Mesothelial cell of epicardium (in vitro differentiated cells): ENCODE measurements at regions not wholly inside any gene's neighbourhood (a gene's known extent, or its start where the extent isn't known, plus 50 kb on each side); places are given as distances from the start of the nearest gene placed in this dataset.

ENCODE experiments used
- DNase-seq, 2 experiments: peaks; one replicate each; pipeline ENCODE4 v3.0.0; 2021; ENCODE audit warnings: low spot score in 2 of 2; ENCODE audit not compliant: unreplicated experiment in 2 of 2
- H3K27ac Mint-ChIP-seq: 2 replicates; pipeline ENCODE4 v1.8.0; 2021; ENCODE audit warnings: mixed read lengths
- H3K27me3 Mint-ChIP-seq: 2 replicates; pipeline ENCODE4 v1.8.0; 2021; ENCODE audit warnings: low read depth, mixed read lengths
- H3K36me3 Mint-ChIP-seq: 2 replicates; pipeline ENCODE4 v1.8.0; 2021; ENCODE audit warnings: mixed read lengths
- H3K4me1 Mint-ChIP-seq: 2 replicates; pipeline ENCODE4 v1.8.0; 2021; ENCODE audit warnings: mixed read lengths
- H3K4me3 Mint-ChIP-seq: 2 replicates; pipeline ENCODE4 v1.8.0; 2021; ENCODE audit warnings: mild to moderate bottlenecking, moderate library complexity, mixed read lengths
- H3K9me3 Mint-ChIP-seq: 2 replicates; pipeline ENCODE4 v1.8.0; 2021; ENCODE audit warnings: mixed read lengths
- TF ChIP-seq, protein P1 (sequence below): fragments of 200-600 bp; sonication (generic); IDR thresholded peaks from one replicate; pipeline ENCODE4 v1.5.0; 2021; ENCODE audit warnings: antibody characterized with exemption; ENCODE audit not compliant: unreplicated experiment

DNA sequence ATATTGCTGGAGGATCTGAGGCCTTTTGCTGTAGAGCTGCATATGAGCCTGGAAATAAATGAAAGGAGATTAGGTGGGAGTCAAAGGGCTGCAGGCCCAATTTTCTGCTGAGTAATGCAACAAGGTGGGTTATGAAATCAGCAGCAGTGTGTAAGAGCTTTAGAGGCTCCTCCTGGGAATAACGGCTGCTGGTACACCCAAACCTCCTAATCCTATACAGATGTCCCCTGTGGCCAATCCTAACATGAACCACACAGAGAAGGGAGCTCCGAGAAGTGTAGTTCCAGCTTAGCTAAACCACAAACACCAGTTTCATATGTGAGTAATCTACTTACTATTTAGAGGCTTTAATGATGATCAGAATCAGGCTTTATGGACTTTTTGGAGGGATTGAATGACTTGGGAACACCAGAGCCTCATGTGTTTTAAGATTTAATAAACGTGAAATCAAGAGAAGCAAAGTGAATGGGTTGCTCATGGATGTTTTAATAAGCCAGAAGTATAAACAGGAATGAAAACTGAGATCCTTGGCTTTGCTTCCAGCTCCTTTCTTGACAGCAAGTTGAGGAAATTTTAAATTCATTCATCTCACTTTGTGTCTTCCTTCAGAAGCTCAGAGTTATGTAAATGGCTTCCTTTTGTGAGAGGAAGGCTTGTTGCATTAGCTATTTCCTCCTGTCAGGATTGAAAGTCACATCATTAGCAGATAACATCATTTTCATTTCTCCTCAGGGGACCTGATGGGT lies 437.5 kb downstream of the TMEM232 start:
- H3K27ac Mint-ChIP-seq: no peak overlapping the region
- H3K36me3 Mint-ChIP-seq: no peaks in the 10 kb centered on the region
- H3K4me1 Mint-ChIP-seq: peaks cover 3% of the 10 kb centered on the region
- H3K4me3 Mint-ChIP-seq: no peak overlapping the region
- no peak for DNase-seq
- H3K9me3 Mint-ChIP-seq: peaks cover 29% of the 10 kb centered on the region
- peaks cover 8% of the 10 kb centered on the region for H3K27me3 Mint-ChIP-seq
- TF ChIP-seq, protein P1, sequence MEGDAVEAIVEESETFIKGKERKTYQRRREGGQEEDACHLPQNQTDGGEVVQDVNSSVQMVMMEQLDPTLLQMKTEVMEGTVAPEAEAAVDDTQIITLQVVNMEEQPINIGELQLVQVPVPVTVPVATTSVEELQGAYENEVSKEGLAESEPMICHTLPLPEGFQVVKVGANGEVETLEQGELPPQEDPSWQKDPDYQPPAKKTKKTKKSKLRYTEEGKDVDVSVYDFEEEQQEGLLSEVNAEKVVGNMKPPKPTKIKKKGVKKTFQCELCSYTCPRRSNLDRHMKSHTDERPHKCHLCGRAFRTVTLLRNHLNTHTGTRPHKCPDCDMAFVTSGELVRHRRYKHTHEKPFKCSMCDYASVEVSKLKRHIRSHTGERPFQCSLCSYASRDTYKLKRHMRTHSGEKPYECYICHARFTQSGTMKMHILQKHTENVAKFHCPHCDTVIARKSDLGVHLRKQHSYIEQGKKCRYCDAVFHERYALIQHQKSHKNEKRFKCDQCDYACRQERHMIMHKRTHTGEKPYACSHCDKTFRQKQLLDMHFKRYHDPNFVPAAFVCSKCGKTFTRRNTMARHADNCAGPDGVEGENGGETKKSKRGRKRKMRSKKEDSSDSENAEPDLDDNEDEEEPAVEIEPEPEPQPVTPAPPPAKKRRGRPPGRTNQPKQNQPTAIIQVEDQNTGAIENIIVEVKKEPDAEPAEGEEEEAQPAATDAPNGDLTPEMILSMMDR: no peak

DNA sequence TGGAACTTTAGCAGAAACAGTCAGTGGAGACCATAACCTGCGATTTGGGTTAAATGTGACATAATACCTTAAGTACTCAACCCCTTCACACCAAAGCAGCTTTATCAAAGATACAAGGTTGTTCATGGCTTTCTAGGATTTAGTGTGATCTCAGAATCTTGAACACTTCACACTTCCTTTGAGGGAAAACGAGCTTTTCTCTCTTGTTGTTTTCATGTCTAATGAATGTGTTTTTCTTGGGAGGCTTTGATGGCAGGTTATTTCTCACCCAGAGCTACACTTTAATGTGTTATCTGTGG lies 437.0 kb downstream of the TMEM232 start:
- H3K4me3 Mint-ChIP-seq: no peak overlapping the region
- TF ChIP-seq, protein P1: no peak
- peaks cover 28% of the 10 kb centered on the region for H3K9me3 Mint-ChIP-seq
- peaks cover 6% of the 10 kb centered on the region for H3K4me1 Mint-ChIP-seq
- no peak overlapping the region for H3K27ac Mint-ChIP-seq
- H3K36me3 Mint-ChIP-seq: no peaks in the 10 kb centered on the region
- peaks cover 8% of the 10 kb centered on the region for H3K27me3 Mint-ChIP-seq
- DNase-seq: no peak

GRCh38 chr5:110290542-110290941 lies 435.9 kb downstream of the TMEM232 start:
- DNase-seq: no peak
- Mint-ChIP-seq H3K27me3 (peaks cover 8% of the 10 kb centered on the region), H3K27ac (no peak overlapping the region), H3K4me1 (peaks cover 13% of the 10 kb centered on the region), H3K4me3 (no peak overlapping the region), H3K9me3 (peaks cover 20% of the 10 kb centered on the region), H3K36me3 (no peaks in the 10 kb centered on the region)
- TF ChIP-seq, protein P1: no peak

GRCh38 chr5:110294281-110294680 lies 432.2 kb downstream of the TMEM232 start:
- Mint-ChIP-seq H3K27me3 (peaks cover 2% of the 10 kb centered on the region), H3K4me3 (no peak overlapping the region), H3K36me3 (no peaks in the 10 kb centered on the region), H3K9me3 (peaks cover 3% of the 10 kb centered on the region), H3K4me1 (peaks cover 17% of the 10 kb centered on the region), H3K27ac (no peak overlapping the region)
- DNase-seq: no peak
- TF ChIP-seq, protein P1: no peak

DNA sequence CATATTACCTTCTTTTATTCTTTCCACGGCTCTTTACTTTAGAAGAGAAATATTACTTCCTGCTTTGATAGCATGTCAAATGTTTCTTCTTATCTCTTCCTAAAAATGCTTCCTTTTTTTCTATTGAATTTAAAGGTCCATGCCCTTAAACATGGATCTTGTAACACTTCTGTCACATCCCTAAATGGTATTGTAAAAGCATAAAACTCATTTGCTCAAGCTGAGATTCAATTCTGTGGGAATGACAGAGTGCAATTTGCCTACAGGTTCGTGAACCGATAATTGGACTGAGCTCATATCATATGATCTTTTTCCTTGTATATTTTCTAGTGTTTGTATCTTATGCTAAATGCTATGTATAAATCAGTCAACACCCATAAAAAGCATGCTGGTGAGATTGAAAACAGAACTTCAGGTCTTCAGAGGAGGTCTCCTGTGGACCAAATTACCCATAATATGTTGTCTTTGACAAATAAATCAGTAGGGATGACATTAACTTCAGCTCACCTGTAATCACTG lies 429.3 kb downstream of the TMEM232 start:
- Mint-ChIP-seq H3K27ac (no peak overlapping the region), H3K9me3 (peaks cover 22% of the 10 kb centered on the region), H3K36me3 (peaks cover 5% of the 10 kb centered on the region), H3K4me3 (no peak overlapping the region), H3K27me3 (no peaks in the 10 kb centered on the region), H3K4me1 (peaks cover 17% of the 10 kb centered on the region)
- TF ChIP-seq, protein P1: no peak
- no peak for DNase-seq
